OCI-LY1 (cell line): ENCODE measurements at regions not wholly inside any gene's neighbourhood (a gene's known extent, or its start where the extent isn't known, plus 50 kb on each side); places are given as distances from the start of the nearest gene placed in this dataset.

Source experiments
- H2AFZ ChIP-seq: fragments of 200-600 bp; sonication (generic), shearing (Covaris generic); 2 replicates; pipeline ENCODE4 v1.6.0; 2014; ENCODE audit warnings: antibody characterized with exemption, mild to moderate bottlenecking, low read length
- H3F3A ChIP-seq: fragments of 200-600 bp; sonication (generic), shearing (Covaris generic); 2 replicates; pipeline ENCODE4 v1.6.0; 2014; ENCODE audit warnings: mild to moderate bottlenecking, antibody characterized with exemption, low read length, moderate library complexity; ENCODE audit not compliant: insufficient read depth
- H3K27ac ChIP-seq: fragments of 200-600 bp; sonication (generic); 2 replicates; pipeline ENCODE4 v1.5.1; 2014; ENCODE audit warnings: low read length, mixed run types, mild to moderate bottlenecking, low read depth; ENCODE audit not compliant: poor library complexity, severe bottlenecking
- H3K27me3 ChIP-seq: fragments of 200-600 bp; sonication (generic); 2 replicates; pipeline ENCODE4 v1.6.0; 2014; ENCODE audit warnings: antibody characterized with exemption, mild to moderate bottlenecking, low read length, moderate library complexity; ENCODE audit not compliant: insufficient read depth
- H3K36me3 ChIP-seq: fragments of 200-600 bp; sonication (generic); 2 replicates; pipeline ENCODE4 v1.6.1; 2014; ENCODE audit warnings: mild to moderate bottlenecking, antibody characterized with exemption, low read length, moderate library complexity, mixed read lengths; ENCODE audit not compliant: insufficient read depth
- H3K4me1 ChIP-seq: fragments of 200-600 bp; sonication (generic); 2 replicates; pipeline ENCODE4 v1.5.1; 2014; ENCODE audit warnings: mild to moderate bottlenecking, low read length, moderate library complexity; ENCODE audit not compliant: insufficient read depth, severe bottlenecking
- H3K4me2 ChIP-seq: fragments of 200-600 bp; sonication (generic), shearing (Covaris generic); 2 replicates; pipeline ENCODE4 v1.6.1; 2014; ENCODE audit warnings: low read length
- H3K4me3 ChIP-seq: fragments of 200-600 bp; sonication (generic); 2 replicates; pipeline ENCODE4 v1.5.1; 2014; ENCODE audit warnings: low read length, low read depth, mild to moderate bottlenecking, mixed read lengths; ENCODE audit not compliant: poor library complexity, severe bottlenecking
- H3K79me2 ChIP-seq: fragments of 200-600 bp; shearing (Covaris generic); 2 replicates; pipeline ENCODE4 v1.6.1; 2016; ENCODE audit warnings: mixed run types, low read length, mixed read lengths; ENCODE audit not compliant: insufficient read depth
- H3K9ac ChIP-seq: fragments of 200-600 bp; sonication (generic), shearing (Covaris generic); 2 replicates; pipeline ENCODE4 v1.6.1; 2014; ENCODE audit warnings: mild to moderate bottlenecking, low read length, mixed read lengths
- H3K9me2 ChIP-seq: fragments of 200-600 bp; sonication (generic), shearing (Covaris generic); 2 replicates; pipeline ENCODE4 v1.6.1; 2014; ENCODE audit warnings: low read depth, mild to moderate bottlenecking, low read length, mixed read lengths
- H3K9me3 ChIP-seq: fragments of 200-600 bp; shearing (Covaris generic); 2 replicates; pipeline ENCODE4 v1.6.1; 2014; ENCODE audit warnings: low read length, mixed read lengths
- H4K20me1 ChIP-seq: fragments of 200-600 bp; sonication (generic), shearing (Covaris generic); 2 replicates; pipeline ENCODE4 v1.6.0; 2016; ENCODE audit warnings: mild to moderate bottlenecking, low read length; ENCODE audit not compliant: insufficient read depth
- EZH2 ChIP-seq: fragments of 200-600 bp; sonication (generic), shearing (Covaris generic); IDR thresholded peaks from 2 replicates; pipeline ENCODE4 v1.8.0; 2017; ENCODE audit warnings: borderline replicate concordance, mixed run types, mild to moderate bottlenecking, antibody characterized with exemption, low read length, moderate library complexity, mixed read lengths
- TF ChIP-seq, protein P1 (sequence below): fragments of 200-600 bp; sonication (generic), shearing (Covaris generic); IDR thresholded peaks from 2 replicates; pipeline ENCODE4 v1.5.1; 2017; ENCODE audit warnings: mild to moderate bottlenecking, antibody characterized with exemption, low read length, moderate library complexity, mixed read lengths

DNA sequence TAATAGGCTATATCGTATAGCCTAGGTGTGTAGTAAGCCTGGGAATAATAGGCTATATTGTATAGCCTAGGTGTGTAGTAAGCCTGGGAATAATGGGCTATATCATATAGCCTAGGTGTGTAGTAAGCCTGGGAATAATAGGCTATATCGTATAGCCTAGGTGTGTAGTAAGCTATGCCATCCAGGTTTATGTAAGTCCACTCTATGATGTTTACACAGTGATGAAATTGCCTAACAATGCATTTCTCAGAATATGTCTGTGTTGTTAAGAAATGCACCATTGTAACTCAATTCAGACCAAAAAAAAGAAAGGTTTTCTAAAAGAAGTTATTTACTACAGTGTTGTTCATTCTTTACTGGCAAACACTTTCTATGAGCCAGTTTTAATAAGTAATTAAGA lies 1387.2 kb downstream of the STIM2 start:
- no peak overlapping the region for H3K9ac ChIP-seq
- no peaks in the 10 kb centered on the region for H3K36me3 ChIP-seq
- H3K9me2 ChIP-seq = no peaks in the 10 kb centered on the region
- no peak overlapping the region for H3K27ac ChIP-seq
- no peak overlapping the region for H3K4me2 ChIP-seq
- H2AFZ ChIP-seq = no peak overlapping the region
- no peak overlapping the region for H3K4me3 ChIP-seq
- H3F3A ChIP-seq = no peaks in the 10 kb centered on the region
- H3K27me3 ChIP-seq = no peaks in the 10 kb centered on the region
- H3K79me2 ChIP-seq = no peaks in the 10 kb centered on the region
- H3K4me1 ChIP-seq = no peaks in the 10 kb centered on the region
- TF ChIP-seq, protein P1, sequence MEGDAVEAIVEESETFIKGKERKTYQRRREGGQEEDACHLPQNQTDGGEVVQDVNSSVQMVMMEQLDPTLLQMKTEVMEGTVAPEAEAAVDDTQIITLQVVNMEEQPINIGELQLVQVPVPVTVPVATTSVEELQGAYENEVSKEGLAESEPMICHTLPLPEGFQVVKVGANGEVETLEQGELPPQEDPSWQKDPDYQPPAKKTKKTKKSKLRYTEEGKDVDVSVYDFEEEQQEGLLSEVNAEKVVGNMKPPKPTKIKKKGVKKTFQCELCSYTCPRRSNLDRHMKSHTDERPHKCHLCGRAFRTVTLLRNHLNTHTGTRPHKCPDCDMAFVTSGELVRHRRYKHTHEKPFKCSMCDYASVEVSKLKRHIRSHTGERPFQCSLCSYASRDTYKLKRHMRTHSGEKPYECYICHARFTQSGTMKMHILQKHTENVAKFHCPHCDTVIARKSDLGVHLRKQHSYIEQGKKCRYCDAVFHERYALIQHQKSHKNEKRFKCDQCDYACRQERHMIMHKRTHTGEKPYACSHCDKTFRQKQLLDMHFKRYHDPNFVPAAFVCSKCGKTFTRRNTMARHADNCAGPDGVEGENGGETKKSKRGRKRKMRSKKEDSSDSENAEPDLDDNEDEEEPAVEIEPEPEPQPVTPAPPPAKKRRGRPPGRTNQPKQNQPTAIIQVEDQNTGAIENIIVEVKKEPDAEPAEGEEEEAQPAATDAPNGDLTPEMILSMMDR = no peak
- TF ChIP-seq EZH2 = no peak
- no peaks in the 10 kb centered on the region for H3K9me3 ChIP-seq
- H4K20me1 ChIP-seq = no peaks in the 10 kb centered on the region

DNA sequence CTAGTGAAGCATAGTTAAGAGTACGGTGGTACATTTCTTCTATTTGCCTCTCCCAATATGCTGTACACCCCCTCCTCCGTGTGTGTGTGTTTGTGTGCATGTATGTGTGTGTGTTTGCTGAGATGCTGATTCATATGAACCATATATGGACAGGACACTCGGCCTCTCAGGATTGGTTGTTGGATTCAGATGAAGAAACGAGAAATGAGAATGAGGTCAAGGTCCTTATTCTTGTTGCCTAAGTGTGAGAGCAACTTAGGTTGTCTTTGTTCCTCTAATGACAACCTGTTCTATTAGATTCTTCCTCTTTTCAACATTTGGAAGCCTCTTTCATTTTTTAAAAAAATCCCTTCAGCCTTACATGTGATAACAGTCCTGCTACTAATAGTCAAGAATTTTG lies 1387.6 kb downstream of the STIM2 start:
- H3K79me2 ChIP-seq = no peaks in the 10 kb centered on the region
- H3K4me3 ChIP-seq = no peak overlapping the region
- no peak overlapping the region for H2AFZ ChIP-seq
- no peak overlapping the region for H3K9ac ChIP-seq
- H3K9me2 ChIP-seq = no peaks in the 10 kb centered on the region
- H3K27me3 ChIP-seq = no peaks in the 10 kb centered on the region
- H3F3A ChIP-seq = no peaks in the 10 kb centered on the region
- H3K27ac ChIP-seq = no peak overlapping the region
- no peaks in the 10 kb centered on the region for H3K9me3 ChIP-seq
- no peaks in the 10 kb centered on the region for H3K36me3 ChIP-seq
- no peaks in the 10 kb centered on the region for H3K4me1 ChIP-seq
- TF ChIP-seq, protein P1 = no peak
- TF ChIP-seq EZH2 = no peak
- H3K4me2 ChIP-seq = no peak overlapping the region
- H4K20me1 ChIP-seq = no peaks in the 10 kb centered on the region

DNA sequence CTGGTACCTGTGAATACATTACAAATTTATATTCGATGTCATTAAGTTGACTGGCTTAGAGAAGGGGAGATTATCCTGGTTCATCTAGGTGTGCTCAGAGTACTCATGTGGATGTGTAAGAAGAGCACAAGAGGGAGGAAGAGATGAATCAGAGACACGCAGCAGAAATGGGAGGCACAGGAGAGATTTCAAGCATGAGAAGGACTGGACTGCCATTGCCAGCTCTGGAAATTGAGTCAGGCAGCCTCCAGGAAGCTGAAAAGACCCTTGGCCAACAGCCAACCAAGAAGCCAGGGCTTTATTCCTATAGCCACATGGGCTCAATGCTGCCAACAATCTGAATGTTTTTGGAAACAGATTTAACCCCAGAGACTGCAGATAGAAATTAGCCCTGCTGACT lies 1390.0 kb downstream of the STIM2 start:
- TF ChIP-seq EZH2 = no peak
- TF ChIP-seq, protein P1 = no peak
- Histone ChIP-seq H3K36me3 (no peaks in the 10 kb centered on the region), H3K27ac (no peak overlapping the region), H4K20me1 (no peaks in the 10 kb centered on the region), H3K9me2 (no peaks in the 10 kb centered on the region), H3K79me2 (no peaks in the 10 kb centered on the region), H2AFZ (no peak overlapping the region), H3K4me3 (no peak overlapping the region), H3K9ac (no peak overlapping the region), H3K27me3 (no peaks in the 10 kb centered on the region), H3F3A (no peaks in the 10 kb centered on the region), H3K9me3 (no peaks in the 10 kb centered on the region), H3K4me2 (no peak overlapping the region), H3K4me1 (no peaks in the 10 kb centered on the region)
